ENCODE measurements at regions not wholly inside any gene's neighbourhood (a gene's known extent, or its start where the extent isn't known, plus 50 kb on each side); places are given as distances from the start of the nearest gene placed in this dataset.

- H3K4me3 Mint-ChIP-seq = no peak overlapping the region
- H3K27ac Mint-ChIP-seq = no peak overlapping the region
- no peaks in the 10 kb centered on the region for H3K4me1 Mint-ChIP-seq
- peaks cover 4% of the 10 kb centered on the region for H3K9me3 Mint-ChIP-seq
- DNase-seq = no peak
- CTCF ChIA-PET = no interaction called here
- peaks cover 9% of the 10 kb centered on the region for H3K27me3 Mint-ChIP-seq
- no peaks in the 10 kb centered on the region for H3K36me3 Mint-ChIP-seq
These were observed 77.6 kb upstream of the SHH start for GRCh38 chr7:155889636-155890511.

GRCh38 chr7:155887174-155887525 is 74.9 kb upstream of the SHH start:
- H3K4me1 Mint-ChIP-seq = no peaks in the 10 kb centered on the region
- CTCF ChIA-PET = no interaction called here
- H3K27ac Mint-ChIP-seq = no peak overlapping the region
- peaks cover 4% of the 10 kb centered on the region for H3K9me3 Mint-ChIP-seq
- peaks cover 8% of the 10 kb centered on the region for H3K27me3 Mint-ChIP-seq
- DNase-seq = no peak
- H3K36me3 Mint-ChIP-seq = no peaks in the 10 kb centered on the region
- no peak overlapping the region for H3K4me3 Mint-ChIP-seq

GRCh38 chr7:155886391-155887173 is 74.3 kb upstream of the SHH start:
- Mint-ChIP-seq H3K27ac (no peak overlapping the region), H3K4me3 (no peak overlapping the region), H3K4me1 (no peaks in the 10 kb centered on the region), H3K27me3 (peaks cover 8% of the 10 kb centered on the region), H3K9me3 (peaks cover 3% of the 10 kb centered on the region), H3K36me3 (no peaks in the 10 kb centered on the region)
- DNase-seq = no peak
- CTCF ChIA-PET = no interaction called here

- peaks cover 8% of the 10 kb centered on the region for H3K27me3 Mint-ChIP-seq
- DNase-seq = no peak
- H3K9me3 Mint-ChIP-seq = no peaks in the 10 kb centered on the region
- no peak overlapping the region for H3K4me3 Mint-ChIP-seq
- H3K27ac Mint-ChIP-seq = no peak overlapping the region
- CTCF ChIA-PET = no interaction called here
- no peaks in the 10 kb centered on the region for H3K4me1 Mint-ChIP-seq
- no peaks in the 10 kb centered on the region for H3K36me3 Mint-ChIP-seq
These were observed 73.2 kb upstream of the SHH start for GRCh38 chr7:155885167-155886155.

- Mint-ChIP-seq H3K27me3 (peaks cover 8% of the 10 kb centered on the region), H3K4me1 (no peaks in the 10 kb centered on the region), H3K36me3 (no peaks in the 10 kb centered on the region), H3K27ac (no peak overlapping the region), H3K4me3 (no peak overlapping the region), H3K9me3 (no peaks in the 10 kb centered on the region)
- DNase-seq = no peak
- CTCF ChIA-PET = no interaction called here
These were observed 72.2 kb upstream of the SHH start for GRCh38 chr7:155884225-155885166.

GRCh38 chr7:155883491-155884224 is 71.4 kb upstream of the SHH start:
- DNase-seq = no peak
- CTCF ChIA-PET = no interaction called here
- Mint-ChIP-seq H3K27ac (no peak overlapping the region), H3K4me1 (no peaks in the 10 kb centered on the region), H3K36me3 (no peaks in the 10 kb centered on the region), H3K9me3 (no peaks in the 10 kb centered on the region), H3K4me3 (no peak overlapping the region), H3K27me3 (peaks cover 8% of the 10 kb centered on the region)

- peaks cover 8% of the 10 kb centered on the region for H3K27me3 Mint-ChIP-seq
- CTCF ChIA-PET = no interaction called here
- no peak for DNase-seq
These were observed 70.3 kb upstream of the SHH start for GRCh38 chr7:155882596-155882995.

GRCh38 chr7:155881471-155882350 is 69.4 kb upstream of the SHH start:
- H3K4me3 Mint-ChIP-seq = no peak overlapping the region
- CTCF ChIA-PET = no interaction called here

More at GRCh38 chr7:155882596-155882995, 70.3 kb upstream of the SHH start:
- Mint-ChIP-seq H3K27ac (no peak overlapping the region), H3K9me3 (no peaks in the 10 kb centered on the region), H3K4me1 (no peaks in the 10 kb centered on the region), H3K4me3 (no peak overlapping the region), H3K36me3 (no peaks in the 10 kb centered on the region)

GRCh38 chr7:155880721-155881120 is 68.5 kb upstream of the SHH start:
- Mint-ChIP-seq H3K4me1 (no peaks in the 10 kb centered on the region), H3K9me3 (no peaks in the 10 kb centered on the region), H3K36me3 (no peaks in the 10 kb centered on the region), H3K27me3 (peaks cover 3% of the 10 kb centered on the region), H3K27ac (no peak overlapping the region), H3K4me3 (no peak overlapping the region)
- no peak for DNase-seq
- CTCF ChIA-PET = no interaction called here

More at GRCh38 chr7:155881471-155882350, 69.4 kb upstream of the SHH start:
- Mint-ChIP-seq H3K27me3 (peaks cover 8% of the 10 kb centered on the region), H3K27ac (no peak overlapping the region), H3K9me3 (no peaks in the 10 kb centered on the region), H3K4me1 (no peaks in the 10 kb centered on the region), H3K36me3 (no peaks in the 10 kb centered on the region)
- no peak for DNase-seq

GRCh38 chr7:155879592-155879991 is 67.3 kb upstream of the SHH start:
- Mint-ChIP-seq H3K4me1 (no peaks in the 10 kb centered on the region), H3K4me3 (no peak overlapping the region), H3K9me3 (no peaks in the 10 kb centered on the region), H3K27me3 (no peaks in the 10 kb centered on the region), H3K27ac (no peak overlapping the region), H3K36me3 (no peaks in the 10 kb centered on the region)
- CTCF ChIA-PET = interaction anchor here (0.6 kb wide), 1 partner anchor 112 kb away, joined by 3 read pairs; no protein-coding TSS in a partner anchor
- no peak for DNase-seq

- Mint-ChIP-seq H3K36me3 (no peaks in the 10 kb centered on the region), H3K4me1 (no peaks in the 10 kb centered on the region), H3K4me3 (no peak overlapping the region), H3K9me3 (no peaks in the 10 kb centered on the region), H3K27ac (no peak overlapping the region), H3K27me3 (peaks cover 9% of the 10 kb centered on the region)
- CTCF ChIA-PET = no interaction called here
- no peak for DNase-seq
These were observed 66.4 kb upstream of the SHH start for GRCh38 chr7:155878674-155879073.

- no peak for DNase-seq
- Mint-ChIP-seq H3K4me3 (no peak overlapping the region), H3K9me3 (no peaks in the 10 kb centered on the region), H3K36me3 (no peaks in the 10 kb centered on the region), H3K27me3 (peaks cover 12% of the 10 kb centered on the region), H3K4me1 (no peaks in the 10 kb centered on the region), H3K27ac (no peak overlapping the region)
- CTCF ChIA-PET = no interaction called here
These were observed 66.0 kb upstream of the SHH start for GRCh38 chr7:155878250-155878649.

All from activated naive CD4-positive, alpha-beta T cell treated with anti-CD3 and anti-CD28 coated beads, Interleukin-2, amount 10 ng/mL, durations not matched to agents 7 days and 5 days (primary cell).